ENCODE measurements at regions not wholly inside any gene's neighbourhood (a gene's known extent, or its start where the extent isn't known, plus 50 kb on each side); places are given as distances from the start of the nearest gene placed in this dataset.

GRCh38 chr10:85433248-85433647, 933.3 kb downstream of the GRID1 start:
- no peaks in the 10 kb centered on the region for H3K27me3 ChIP-seq
- no peaks in the 10 kb centered on the region for H3K4me1 ChIP-seq
- no peak for DNase-seq
- no peaks in the 10 kb centered on the region for H3K36me3 ChIP-seq
- H3K9me3 ChIP-seq: no peaks in the 10 kb centered on the region
- H3K4me3 ChIP-seq: no peak overlapping the region
- no peak overlapping the region for H3K27ac ChIP-seq
- TF ChIP-seq POLR2A (IDR thresholded peaks at IDR 0.05): no peak
- TF ChIP-seq, protein P1, sequence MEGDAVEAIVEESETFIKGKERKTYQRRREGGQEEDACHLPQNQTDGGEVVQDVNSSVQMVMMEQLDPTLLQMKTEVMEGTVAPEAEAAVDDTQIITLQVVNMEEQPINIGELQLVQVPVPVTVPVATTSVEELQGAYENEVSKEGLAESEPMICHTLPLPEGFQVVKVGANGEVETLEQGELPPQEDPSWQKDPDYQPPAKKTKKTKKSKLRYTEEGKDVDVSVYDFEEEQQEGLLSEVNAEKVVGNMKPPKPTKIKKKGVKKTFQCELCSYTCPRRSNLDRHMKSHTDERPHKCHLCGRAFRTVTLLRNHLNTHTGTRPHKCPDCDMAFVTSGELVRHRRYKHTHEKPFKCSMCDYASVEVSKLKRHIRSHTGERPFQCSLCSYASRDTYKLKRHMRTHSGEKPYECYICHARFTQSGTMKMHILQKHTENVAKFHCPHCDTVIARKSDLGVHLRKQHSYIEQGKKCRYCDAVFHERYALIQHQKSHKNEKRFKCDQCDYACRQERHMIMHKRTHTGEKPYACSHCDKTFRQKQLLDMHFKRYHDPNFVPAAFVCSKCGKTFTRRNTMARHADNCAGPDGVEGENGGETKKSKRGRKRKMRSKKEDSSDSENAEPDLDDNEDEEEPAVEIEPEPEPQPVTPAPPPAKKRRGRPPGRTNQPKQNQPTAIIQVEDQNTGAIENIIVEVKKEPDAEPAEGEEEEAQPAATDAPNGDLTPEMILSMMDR (IDR thresholded peaks at IDR 0.05): no peak
- intact Hi-C loops (cut with DNase I): no loop called here
- 79 to 84% methylated on average over 6 to 7 of the region's 7 CpGs for WGBS, 2 donors

- no peaks in the 10 kb centered on the region for H3K4me1 ChIP-seq
- H3K36me3 ChIP-seq: no peaks in the 10 kb centered on the region
- H3K27ac ChIP-seq: no peak overlapping the region
- no peak overlapping the region for H3K4me3 ChIP-seq
- WGBS, 2 donors: 81 to 85% methylated on average over 2 of the region's 2 CpGs
- intact Hi-C loops (cut with DNase I): no loop called here
- no peak for TF ChIP-seq POLR2A (IDR thresholded peaks at IDR 0.05)
- TF ChIP-seq, protein P1 (IDR thresholded peaks at IDR 0.05): no peak
- H3K27me3 ChIP-seq: no peaks in the 10 kb centered on the region
- H3K9me3 ChIP-seq: no peaks in the 10 kb centered on the region
- no peak for DNase-seq
These were observed 921.7 kb downstream of the GRID1 start for GRCh38 chr10:85444868-85445267.

- H3K27me3 ChIP-seq: no peaks in the 10 kb centered on the region
- DNase-seq: no peak
- no peak overlapping the region for H3K27ac ChIP-seq
- no peaks in the 10 kb centered on the region for H3K9me3 ChIP-seq
- H3K4me3 ChIP-seq: no peak overlapping the region
- intact Hi-C loops (cut with DNase I): no loop called here
- H3K36me3 ChIP-seq: no peaks in the 10 kb centered on the region
- no peak for TF ChIP-seq POLR2A (IDR thresholded peaks at IDR 0.05)
- TF ChIP-seq, protein P1 (IDR thresholded peaks at IDR 0.05): no peak
- no peaks in the 10 kb centered on the region for H3K4me1 ChIP-seq
- 28 to 29% methylated on average over 2 of the region's 2 CpGs for WGBS, 2 donors
These were observed 920.9 kb downstream of the GRID1 start for GRCh38 chr10:85445702-85446101.

DNA sequence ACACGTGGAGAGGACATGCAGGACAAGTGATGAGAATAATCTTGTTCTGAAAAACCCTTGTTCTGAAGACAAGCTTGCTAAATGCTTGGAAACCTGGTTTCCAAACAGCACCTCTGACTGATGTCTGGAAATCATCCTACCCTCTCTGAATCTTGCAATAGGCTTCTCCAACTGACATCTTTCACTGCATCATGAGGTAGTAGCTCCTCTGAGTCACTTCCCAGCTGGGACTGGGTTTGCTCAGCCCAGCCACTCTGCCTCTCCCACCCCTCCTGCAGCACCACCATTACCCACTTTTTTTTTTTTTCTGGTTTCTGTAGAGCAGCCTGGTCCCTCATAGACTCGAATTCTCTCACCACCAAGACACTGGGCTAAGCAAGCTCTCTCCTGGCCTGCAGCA, 919.8 kb downstream of the GRID1 start:
- Histone ChIP-seq H3K36me3 (no peaks in the 10 kb centered on the region), H3K9me3 (no peaks in the 10 kb centered on the region), H3K27me3 (no peaks in the 10 kb centered on the region), H3K27ac (no peak overlapping the region), H3K4me1 (no peaks in the 10 kb centered on the region), H3K4me3 (no peak overlapping the region)
- intact Hi-C loops (cut with DNase I): no loop called here
- WGBS, 2 donors: 45 to 52% methylated on average over 2 of the region's 2 CpGs
- TF ChIP-seq POLR2A (IDR thresholded peaks at IDR 0.05): no peak
- TF ChIP-seq, protein P1 (IDR thresholded peaks at IDR 0.05): no peak
- DNase-seq: no peak

GRCh38 chr10:85447690-85448089, 918.9 kb downstream of the GRID1 start:
- no peaks in the 10 kb centered on the region for H3K27me3 ChIP-seq
- H3K4me3 ChIP-seq: no peak overlapping the region
- intact Hi-C loops (cut with DNase I): no loop called here
- no peaks in the 10 kb centered on the region for H3K4me1 ChIP-seq
- 38 to 57% methylated on average over 1 of the region's 1 CpG for whole genome bisulfite sequencing, 2 donors
- DNase-seq: no peak
- no peaks in the 10 kb centered on the region for H3K36me3 ChIP-seq
- H3K27ac ChIP-seq: no peak overlapping the region
- no peaks in the 10 kb centered on the region for H3K9me3 ChIP-seq
- TF ChIP-seq POLR2A (IDR thresholded peaks at IDR 0.05): no peak
- TF ChIP-seq, protein P1 (IDR thresholded peaks at IDR 0.05): no peak
